MM.1S (cell line): ENCODE measurements at regions not wholly inside any gene's neighbourhood (a gene's known extent, or its start where the extent isn't known, plus 50 kb on each side); places are given as distances from the start of the nearest gene placed in this dataset.

ENCODE experiments used
- DNase-seq: peaks from one replicate; pipeline ENCODE4 v3.0.0-alpha.2; 2015
- H2AFZ ChIP-seq: fragments of 300-600 bp; sonication (generic); 2 replicates; pipeline ENCODE4 v1.6.0; 2016; ENCODE audit warnings: antibody characterized with exemption, low read length
- H3F3A ChIP-seq: fragments of 300-600 bp; sonication (generic); 2 replicates; pipeline ENCODE4 v1.6.1; 2016; ENCODE audit warnings: mild to moderate bottlenecking, antibody characterized with exemption, low read length, moderate library complexity, mixed read lengths; ENCODE audit not compliant: insufficient read depth
- H3K27ac ChIP-seq: fragments of 300-600 bp; sonication (generic); 2 replicates; pipeline ENCODE4 v1.5.1; 2016; ENCODE audit warnings: mild to moderate bottlenecking, low read length
- H3K27me3 ChIP-seq: fragments of 300-600 bp; sonication (generic); replicated peaks from 2 replicates; pipeline ENCODE4 v1.6.0; 2016; ENCODE audit warnings: low read length; ENCODE audit not compliant: insufficient read depth
- H3K36me3 ChIP-seq: fragments of 300-600 bp; sonication (generic); replicated peaks from 2 replicates; pipeline ENCODE4 v1.6.1; 2016; ENCODE audit warnings: mild to moderate bottlenecking, low read length, mixed read lengths; ENCODE audit not compliant: insufficient read depth
- H3K4me1 ChIP-seq: fragments of 300-600 bp; sonication (generic); 2 replicates; pipeline ENCODE4 v1.6.1; 2016; ENCODE audit warnings: low read length, mixed read lengths
- H3K4me2 ChIP-seq: fragments of 300-600 bp; sonication (generic); 2 replicates; pipeline ENCODE4 v1.6.0; 2016; ENCODE audit warnings: low read depth, low read length
- H3K4me3 ChIP-seq: fragments of 300-600 bp; sonication (generic); 2 replicates; pipeline ENCODE4 v1.5.1; 2016; ENCODE audit warnings: low read length, mixed read lengths
- H3K79me2 ChIP-seq: fragments of 300-600 bp; sonication (generic); 2 replicates; pipeline ENCODE4 v1.6.1; 2016; ENCODE audit warnings: mixed run types, low read length, mixed read lengths
- H3K9ac ChIP-seq: fragments of 300-600 bp; sonication (generic); 2 replicates; pipeline ENCODE4 v1.6.1; 2016; ENCODE audit warnings: low read length, mixed read lengths
- H3K9me2 ChIP-seq: fragments of 300-600 bp; sonication (generic); replicated peaks from 2 replicates; pipeline ENCODE4 v1.6.1; 2016; ENCODE audit warnings: mild to moderate bottlenecking, low read length, mixed read lengths; ENCODE audit not compliant: insufficient read depth
- H3K9me3 ChIP-seq: fragments of 300-600 bp; sonication (generic); replicated peaks from 2 replicates; pipeline ENCODE4 v1.6.1; 2016; ENCODE audit warnings: mild to moderate bottlenecking, low read length, mixed read lengths; ENCODE audit not compliant: insufficient read depth
- H4K20me1 ChIP-seq: fragments of 300-600 bp; sonication (generic); 2 replicates; pipeline ENCODE4 v1.6.1; 2016; ENCODE audit warnings: mild to moderate bottlenecking, low read length, moderate library complexity, mixed read lengths; ENCODE audit not compliant: insufficient read depth
- CTCF ChIP-seq: fragments of 300-600 bp; sonication (generic); IDR thresholded peaks from 2 replicates; pipeline ENCODE4 v1.5.1; 2016; ENCODE audit warnings: antibody characterized with exemption, low read length, mixed read lengths
- EZH2 ChIP-seq: fragments of 300-600 bp; sonication (generic); optimal IDR thresholded peaks from 2 replicates; pipeline ENCODE3; 2017; ENCODE audit warnings: low read depth, mild to moderate bottlenecking, antibody characterized with exemption, low read length, mixed read lengths
- EZH2phosphoT487 ChIP-seq: fragments of 300-600 bp; sonication (generic); IDR thresholded peaks from 2 replicates; pipeline ENCODE4 v1.6.1; 2018; ENCODE audit warnings: antibody characterized with exemption, low read length

GRCh38 chr9:103898550-103898949 lies 195.6 kb upstream of the SMC2 start:
- Histone ChIP-seq H3F3A (no peaks in the 10 kb centered on the region), H3K27ac (no peak overlapping the region), H4K20me1 (no peaks in the 10 kb centered on the region), H3K27me3 (no peaks in the 10 kb centered on the region), H3K9ac (no peak overlapping the region), H3K9me3 (no peaks in the 10 kb centered on the region), H3K4me1 (no peaks in the 10 kb centered on the region), H3K4me3 (no peak overlapping the region), H3K9me2 (no peaks in the 10 kb centered on the region), H2AFZ (no peak overlapping the region), H3K79me2 (no peaks in the 10 kb centered on the region), H3K36me3 (no peaks in the 10 kb centered on the region), H3K4me2 (no peak overlapping the region)
- TF ChIP-seq CTCF (no peak), EZH2phosphoT487 (no peak), EZH2 (no peak)
- DNase-seq: no peak

GRCh38 chr9:103899866-103900265 lies 194.2 kb upstream of the SMC2 start:
- Histone ChIP-seq H3K79me2 (no peaks in the 10 kb centered on the region), H3K4me1 (no peaks in the 10 kb centered on the region), H3K4me2 (no peak overlapping the region), H3K9me2 (no peaks in the 10 kb centered on the region), H3K27ac (no peak overlapping the region), H3K4me3 (no peak overlapping the region), H3K27me3 (no peaks in the 10 kb centered on the region), H4K20me1 (no peaks in the 10 kb centered on the region), H3F3A (no peaks in the 10 kb centered on the region), H3K9me3 (no peaks in the 10 kb centered on the region), H3K9ac (no peak overlapping the region), H2AFZ (no peak overlapping the region), H3K36me3 (no peaks in the 10 kb centered on the region)
- TF ChIP-seq EZH2phosphoT487 (no peak), CTCF (no peak), EZH2 (no peak)
- DNase-seq: no peak

GRCh38 chr9:103900466-103900865 lies 193.6 kb upstream of the SMC2 start:
- TF ChIP-seq CTCF (no peak), EZH2phosphoT487 (no peak), EZH2 (no peak)
- H3K9me3 ChIP-seq: no peaks in the 10 kb centered on the region
- no peaks in the 10 kb centered on the region for H3K79me2 ChIP-seq
- no peak overlapping the region for H2AFZ ChIP-seq
- no peaks in the 10 kb centered on the region for H4K20me1 ChIP-seq
- no peaks in the 10 kb centered on the region for H3K27me3 ChIP-seq
- H3K4me3 ChIP-seq: no peak overlapping the region
- no peak overlapping the region for H3K9ac ChIP-seq
- H3K27ac ChIP-seq: no peak overlapping the region
- H3F3A ChIP-seq: no peaks in the 10 kb centered on the region
- no peaks in the 10 kb centered on the region for H3K4me1 ChIP-seq
- no peak for DNase-seq
- H3K9me2 ChIP-seq: no peaks in the 10 kb centered on the region
- no peaks in the 10 kb centered on the region for H3K36me3 ChIP-seq
- no peak overlapping the region for H3K4me2 ChIP-seq
